Lower leg skin (tissue), 3 donors: ENCODE measurements at regions not wholly inside any gene's neighbourhood (a gene's known extent, or its start where the extent isn't known, plus 50 kb on each side); places are given as distances from the start of the nearest gene placed in this dataset.

Experiments
- POLR2A ChIP-seq, 2 donors: fragments of 450-650 bp; IDR thresholded peaks; one replicate each; pipeline ENCODE4 v1.6.1; 2016 to 2017; ENCODE audit warnings: antibody characterized with exemption in 2 of 2, mild to moderate bottlenecking in 1 of 2, moderate library complexity in 1 of 2
- TF ChIP-seq, protein P1 (sequence below), 3 donors: fragments of 450-650 bp; IDR thresholded peaks; one replicate each; pipeline ENCODE4 v1.5.1; 2016; ENCODE audit warnings: antibody characterized with exemption in 3 of 3, mild to moderate bottlenecking in 3 of 3, moderate library complexity in 2 of 3

DNA sequence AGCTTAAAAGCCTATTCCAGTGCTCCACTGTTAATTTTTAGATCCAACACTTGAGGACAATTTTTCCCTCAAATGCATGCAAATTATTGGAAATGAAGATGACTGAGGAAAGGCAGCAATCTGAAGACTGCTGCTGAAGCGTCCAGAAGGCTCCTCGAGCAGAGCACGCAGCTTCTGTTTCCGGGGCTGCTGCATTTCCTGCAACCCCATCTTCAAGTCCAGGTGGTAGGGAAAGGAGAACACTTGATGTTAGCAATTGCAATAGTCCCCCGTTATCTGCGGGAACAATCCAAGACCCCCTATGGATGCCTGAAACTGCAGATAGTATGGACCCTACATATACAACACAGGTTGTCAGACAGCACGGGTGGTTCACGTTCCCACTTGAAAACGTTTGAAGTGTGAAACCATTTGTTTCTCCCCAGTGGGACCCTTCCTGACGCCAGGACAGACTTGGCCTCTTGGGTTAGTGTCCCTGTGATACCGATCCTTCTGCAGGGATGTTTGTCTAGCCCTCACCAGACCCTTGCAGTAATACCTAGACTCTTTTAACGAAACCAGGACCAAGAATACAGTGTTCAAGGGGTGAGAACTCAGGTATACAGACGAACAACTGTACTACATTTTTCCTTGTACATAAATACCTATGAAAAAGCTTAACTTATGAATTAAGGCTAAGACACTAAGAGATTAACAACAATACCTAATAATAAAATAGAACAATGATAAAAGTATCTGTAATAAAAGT, 152.3 kb downstream of the HSD17B3 start:
- TF ChIP-seq, protein P1, sequence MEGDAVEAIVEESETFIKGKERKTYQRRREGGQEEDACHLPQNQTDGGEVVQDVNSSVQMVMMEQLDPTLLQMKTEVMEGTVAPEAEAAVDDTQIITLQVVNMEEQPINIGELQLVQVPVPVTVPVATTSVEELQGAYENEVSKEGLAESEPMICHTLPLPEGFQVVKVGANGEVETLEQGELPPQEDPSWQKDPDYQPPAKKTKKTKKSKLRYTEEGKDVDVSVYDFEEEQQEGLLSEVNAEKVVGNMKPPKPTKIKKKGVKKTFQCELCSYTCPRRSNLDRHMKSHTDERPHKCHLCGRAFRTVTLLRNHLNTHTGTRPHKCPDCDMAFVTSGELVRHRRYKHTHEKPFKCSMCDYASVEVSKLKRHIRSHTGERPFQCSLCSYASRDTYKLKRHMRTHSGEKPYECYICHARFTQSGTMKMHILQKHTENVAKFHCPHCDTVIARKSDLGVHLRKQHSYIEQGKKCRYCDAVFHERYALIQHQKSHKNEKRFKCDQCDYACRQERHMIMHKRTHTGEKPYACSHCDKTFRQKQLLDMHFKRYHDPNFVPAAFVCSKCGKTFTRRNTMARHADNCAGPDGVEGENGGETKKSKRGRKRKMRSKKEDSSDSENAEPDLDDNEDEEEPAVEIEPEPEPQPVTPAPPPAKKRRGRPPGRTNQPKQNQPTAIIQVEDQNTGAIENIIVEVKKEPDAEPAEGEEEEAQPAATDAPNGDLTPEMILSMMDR (IDR thresholded peaks at IDR 0.05), result no peak
- no peak for TF ChIP-seq POLR2A (IDR thresholded peaks at IDR 0.05)
